Central memory CD8-positive, alpha-beta T cell (primary cell): ENCODE measurements at regions not wholly inside any gene's neighbourhood (a gene's known extent, or its start where the extent isn't known, plus 50 kb on each side); places are given as distances from the start of the nearest gene placed in this dataset.

Experiments used
- ATAC-seq: fragments of 150-1000 bp; cut with Tn5 transposase; replicated peaks from 2 replicates; pipeline ENCODE4 v1.10.0; 2022; ENCODE audit warnings: mild to moderate bottlenecking, moderate FRiP score, moderate number of reproducible peaks; ENCODE audit not compliant: poor library complexity, severe bottlenecking; ENCODE audit errors: extremely low read depth
- DNase-seq, 2 donors: peaks; one replicate each; pipeline ENCODE4 v3.0.0; 2021; ENCODE audit warnings: low spot score in 2 of 2
- H3K27ac Mint-ChIP-seq: one replicate; pipeline ENCODE4 v1.8.0; 2022; ENCODE audit warnings: low read depth, mild to moderate bottlenecking, moderate library complexity, mixed read lengths
- H3K27me3 Mint-ChIP-seq: one replicate; pipeline ENCODE4 v1.8.0; 2022; ENCODE audit warnings: mixed read lengths
- H3K36me3 Mint-ChIP-seq: one replicate; pipeline ENCODE4 v1.8.0; 2022; ENCODE audit warnings: mild to moderate bottlenecking, moderate library complexity, mixed read lengths; ENCODE audit not compliant: insufficient read depth
- H3K4me1 Mint-ChIP-seq: one replicate; pipeline ENCODE4 v1.8.0; 2022; ENCODE audit warnings: mixed read lengths
- H3K4me3 Mint-ChIP-seq: one replicate; pipeline ENCODE4 v1.8.0; 2022; ENCODE audit warnings: mild to moderate bottlenecking, moderate library complexity, mixed read lengths
- H3K9me3 Mint-ChIP-seq: one replicate; pipeline ENCODE4 v1.8.0; 2022; ENCODE audit warnings: mixed read lengths

DNA sequence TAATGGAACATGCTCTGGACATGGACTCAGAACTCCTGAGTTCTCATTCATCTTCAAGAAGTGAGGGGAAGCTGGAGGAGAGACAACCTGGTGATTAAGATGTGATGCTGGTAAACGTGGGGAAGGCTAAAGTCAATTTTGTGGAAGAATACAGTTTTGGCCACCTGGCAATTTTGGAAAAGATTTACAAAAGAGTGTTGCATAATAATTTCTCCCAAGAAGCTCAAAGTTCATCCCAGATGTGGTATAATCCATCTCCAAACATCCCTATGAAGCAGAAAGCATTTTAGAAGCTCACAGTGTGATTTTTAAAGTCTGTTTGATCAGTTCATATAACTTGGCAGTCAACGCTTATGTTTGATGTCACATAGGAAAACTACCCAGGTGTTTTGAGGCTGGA, 208.7 kb downstream of the LMX1A start:
- Mint-ChIP-seq H3K4me3 (no peak overlapping the region), H3K9me3 (no peaks in the 10 kb centered on the region), H3K27ac (no peak overlapping the region), H3K4me1 (no peaks in the 10 kb centered on the region), H3K36me3 (no peaks in the 10 kb centered on the region), H3K27me3 (no peaks in the 10 kb centered on the region)
- no peak for DNase-seq
- no peak for ATAC-seq

DNA sequence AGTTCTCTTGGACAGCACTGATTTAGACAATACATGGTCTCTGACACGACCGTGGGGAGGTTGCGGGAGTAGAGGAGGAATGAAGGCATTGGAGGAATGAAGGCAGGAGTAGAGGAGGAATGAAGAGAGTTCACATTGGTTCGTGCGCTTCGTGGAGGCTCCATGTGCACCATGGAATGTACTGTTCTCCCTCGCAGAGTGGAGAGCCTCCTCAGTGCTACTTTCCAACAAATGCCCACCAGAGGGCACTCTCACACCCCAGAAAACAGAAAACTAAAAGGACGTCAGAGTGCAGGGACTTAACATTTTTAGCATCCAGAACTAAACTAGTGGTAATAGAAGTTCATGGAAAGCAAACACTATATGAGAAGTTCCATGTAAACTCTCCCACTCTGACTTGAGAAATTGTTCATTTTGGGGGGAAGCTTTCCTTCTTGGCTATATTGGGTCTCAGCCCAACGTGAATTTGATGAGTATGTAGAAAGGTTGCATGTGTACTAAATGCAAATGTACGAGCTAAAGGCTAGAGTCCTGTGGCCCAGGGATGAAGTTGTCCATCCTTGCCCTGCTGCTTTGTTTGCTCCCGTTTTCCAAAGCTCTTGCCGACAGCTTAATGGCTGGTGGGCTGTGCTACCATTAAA, 211.6 kb downstream of the LMX1A start:
- Mint-ChIP-seq H3K4me1 (no peaks in the 10 kb centered on the region), H3K4me3 (no peak overlapping the region), H3K9me3 (no peaks in the 10 kb centered on the region), H3K27me3 (no peaks in the 10 kb centered on the region), H3K27ac (no peak overlapping the region), H3K36me3 (no peaks in the 10 kb centered on the region)
- DNase-seq (no peak), ATAC-seq (no peak)

DNA sequence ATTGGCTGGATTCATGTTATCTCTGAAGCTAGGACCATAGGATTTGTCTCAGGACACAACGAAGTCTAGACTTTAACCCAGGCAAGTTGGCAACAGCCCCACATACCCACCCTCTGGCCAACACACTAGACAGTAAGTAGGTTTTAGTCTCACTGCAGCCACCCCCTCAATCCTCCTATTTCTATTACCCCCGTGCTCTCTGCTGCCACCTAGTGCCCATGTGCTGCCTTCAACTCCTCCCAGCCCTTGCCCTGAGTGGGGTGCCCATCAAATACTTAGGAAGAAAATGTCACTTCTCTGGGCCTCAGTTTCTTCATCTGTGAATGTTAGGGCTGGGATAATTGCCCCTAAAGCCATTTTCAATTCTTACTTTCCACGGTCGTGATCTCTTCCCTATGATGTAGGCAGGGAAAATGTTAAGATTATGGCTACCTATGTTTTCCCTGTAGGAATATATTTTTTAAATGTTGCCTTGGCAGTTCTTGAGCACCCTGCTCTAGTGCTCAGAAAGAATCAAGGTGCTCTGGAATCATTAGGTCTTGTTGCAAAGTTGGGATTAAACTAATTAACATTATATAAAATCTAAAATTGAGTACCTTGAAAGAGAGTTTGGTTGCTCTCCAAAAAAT, 213.0 kb downstream of the LMX1A start:
- no peak overlapping the region for H3K4me3 Mint-ChIP-seq
- ATAC-seq = no peak
- no peaks in the 10 kb centered on the region for H3K9me3 Mint-ChIP-seq
- no peaks in the 10 kb centered on the region for H3K4me1 Mint-ChIP-seq
- H3K27ac Mint-ChIP-seq = no peak overlapping the region
- H3K36me3 Mint-ChIP-seq = no peaks in the 10 kb centered on the region
- no peaks in the 10 kb centered on the region for H3K27me3 Mint-ChIP-seq
- no peak for DNase-seq

DNA sequence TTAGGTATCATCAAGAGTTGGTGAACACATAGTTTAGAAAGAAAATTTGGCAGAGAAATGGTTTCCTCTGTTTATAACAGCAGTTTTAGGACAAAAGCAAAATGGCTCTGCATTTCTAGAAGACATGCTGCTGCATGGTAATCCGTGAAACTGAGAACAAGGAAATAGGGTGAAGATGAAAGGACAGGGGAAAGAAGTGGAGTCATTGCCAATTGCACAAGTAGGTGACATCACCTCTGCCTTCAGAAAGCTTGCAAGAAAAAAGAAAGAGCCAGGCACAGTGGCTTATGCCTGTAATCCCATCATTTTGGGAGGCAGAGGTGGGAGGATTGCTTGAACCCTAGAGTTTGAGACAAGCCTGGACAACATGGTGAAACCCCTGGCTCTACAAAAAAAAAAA, 217.6 kb downstream of the LMX1A start:
- no peak for ATAC-seq
- Mint-ChIP-seq H3K27me3 (peaks cover 25% of the 10 kb centered on the region), H3K27ac (no peak overlapping the region), H3K9me3 (no peaks in the 10 kb centered on the region), H3K4me1 (no peaks in the 10 kb centered on the region), H3K36me3 (no peaks in the 10 kb centered on the region), H3K4me3 (no peak overlapping the region)
- DNase-seq = no peak

DNA sequence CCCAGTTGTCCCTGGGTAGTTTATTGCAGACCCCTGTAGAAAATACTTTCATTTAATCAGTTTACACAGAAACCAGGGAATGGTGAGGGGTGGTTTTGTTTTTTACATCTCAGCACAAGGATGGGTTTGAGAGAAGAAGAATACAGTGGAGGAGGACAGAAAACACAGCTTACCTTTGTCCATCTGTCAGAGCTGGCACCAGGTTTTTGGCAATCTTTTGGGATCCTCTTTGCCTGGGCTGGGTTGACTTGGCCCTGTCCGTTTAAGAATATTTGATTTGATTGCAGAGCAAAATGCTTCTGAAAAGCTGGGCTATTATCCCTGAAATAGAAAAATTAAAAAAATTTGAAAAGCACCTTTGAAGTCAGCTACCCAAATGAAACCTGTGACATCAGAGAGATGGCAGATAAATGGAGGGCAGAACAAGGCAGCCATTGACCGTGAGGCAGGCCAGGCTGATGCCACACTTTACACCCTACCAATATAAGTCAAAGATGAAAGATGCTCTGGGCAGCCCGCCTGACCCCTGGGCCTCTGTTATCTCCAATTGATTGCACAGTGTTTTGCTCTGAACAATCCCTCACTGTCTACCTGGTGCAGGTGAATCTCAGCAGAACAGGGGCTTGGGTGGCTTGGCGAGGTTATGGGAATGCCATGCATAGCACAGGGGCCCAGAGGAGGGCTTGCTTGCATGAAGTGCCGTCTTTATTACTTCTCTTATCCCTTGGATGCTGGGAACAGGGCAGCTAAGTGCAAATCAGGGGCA, 218.8 kb downstream of the LMX1A start:
- Mint-ChIP-seq H3K4me3 (no peak overlapping the region), H3K27me3 (peaks cover 25% of the 10 kb centered on the region), H3K27ac (no peak overlapping the region), H3K4me1 (no peaks in the 10 kb centered on the region), H3K36me3 (no peaks in the 10 kb centered on the region), H3K9me3 (no peaks in the 10 kb centered on the region)
- DNase-seq (no peak), ATAC-seq (no peak)

DNA sequence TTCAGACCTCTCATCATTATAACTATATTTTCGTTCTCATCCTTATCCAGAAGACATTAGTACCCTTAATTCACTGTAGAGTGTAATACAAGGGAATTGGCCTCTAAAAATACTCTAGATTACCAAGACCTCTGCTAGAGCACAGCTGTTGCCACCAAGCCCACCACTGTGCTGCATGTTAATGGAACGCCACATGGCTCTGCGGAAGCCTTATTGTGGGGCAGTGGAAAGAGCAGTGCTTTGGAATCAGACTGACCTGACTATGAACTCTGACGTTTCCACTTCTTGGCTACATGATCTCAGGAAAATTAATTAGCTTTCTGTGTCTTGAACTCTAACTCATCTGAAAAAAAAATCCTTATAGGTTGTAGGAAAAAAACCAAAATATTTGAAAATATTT, 222.1 kb downstream of the LMX1A start:
- no peaks in the 10 kb centered on the region for H3K9me3 Mint-ChIP-seq
- H3K27me3 Mint-ChIP-seq = peaks cover 25% of the 10 kb centered on the region
- H3K36me3 Mint-ChIP-seq = no peaks in the 10 kb centered on the region
- no peak for DNase-seq
- H3K27ac Mint-ChIP-seq = no peak overlapping the region
- no peak for ATAC-seq
- H3K4me1 Mint-ChIP-seq = no peaks in the 10 kb centered on the region
- H3K4me3 Mint-ChIP-seq = no peak overlapping the region

DNA sequence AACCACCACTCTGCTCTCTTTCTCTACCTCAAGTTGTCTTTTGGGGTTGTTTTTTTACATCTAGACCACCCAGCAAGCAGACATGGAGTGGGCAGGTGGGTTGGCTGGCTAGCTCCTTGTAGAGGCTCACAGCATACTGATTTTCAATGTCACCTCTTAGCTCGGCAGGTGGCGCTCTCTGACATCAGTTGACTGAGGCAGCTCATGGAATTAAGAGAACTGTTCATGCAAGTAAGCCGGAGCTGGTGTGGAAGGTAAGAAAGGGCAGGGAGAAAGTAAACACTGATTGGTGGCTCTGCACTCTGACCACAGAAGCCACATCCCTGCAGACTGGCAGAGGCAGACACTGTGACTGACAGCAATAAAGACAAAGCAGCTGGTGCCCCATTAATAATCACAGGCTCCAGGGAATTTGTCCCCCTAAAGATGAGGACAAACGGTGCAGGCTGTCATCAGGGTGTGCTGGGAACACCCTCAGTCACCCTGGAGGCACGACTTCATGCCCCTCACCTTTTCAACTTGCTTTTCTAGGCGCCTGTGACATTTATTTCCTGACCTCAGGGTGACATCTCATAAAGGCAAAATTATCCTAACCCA, 226.8 kb downstream of the LMX1A start:
- Mint-ChIP-seq H3K27ac (no peak overlapping the region), H3K27me3 (no peaks in the 10 kb centered on the region), H3K36me3 (no peaks in the 10 kb centered on the region), H3K4me3 (no peak overlapping the region), H3K9me3 (no peaks in the 10 kb centered on the region), H3K4me1 (no peaks in the 10 kb centered on the region)
- no peak for ATAC-seq
- no peak for DNase-seq

DNA sequence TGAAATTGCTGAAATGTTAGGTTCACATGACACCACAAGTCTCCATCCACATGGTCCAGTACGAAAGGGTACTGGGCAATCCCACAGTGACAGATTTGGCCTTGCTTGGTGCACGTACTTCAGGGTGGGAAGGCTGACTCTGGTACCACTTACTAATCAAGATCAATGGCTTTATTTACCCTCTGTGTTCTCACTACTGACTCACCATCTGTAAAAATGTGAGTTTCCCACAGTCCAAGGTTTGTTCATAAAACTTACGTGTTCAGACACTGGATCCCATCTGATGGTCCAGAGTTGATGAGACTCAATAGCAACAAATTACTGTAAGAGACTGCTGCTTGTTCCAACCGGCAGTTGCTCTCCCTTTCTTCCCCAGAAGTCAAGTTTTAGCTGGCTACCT, 231.7 kb downstream of the LMX1A start:
- ATAC-seq = no peak
- Mint-ChIP-seq H3K4me1 (no peaks in the 10 kb centered on the region), H3K27ac (no peak overlapping the region), H3K9me3 (no peaks in the 10 kb centered on the region), H3K27me3 (peaks cover 8% of the 10 kb centered on the region), H3K4me3 (no peak overlapping the region), H3K36me3 (peaks cover 2% of the 10 kb centered on the region)
- DNase-seq = no peak

DNA sequence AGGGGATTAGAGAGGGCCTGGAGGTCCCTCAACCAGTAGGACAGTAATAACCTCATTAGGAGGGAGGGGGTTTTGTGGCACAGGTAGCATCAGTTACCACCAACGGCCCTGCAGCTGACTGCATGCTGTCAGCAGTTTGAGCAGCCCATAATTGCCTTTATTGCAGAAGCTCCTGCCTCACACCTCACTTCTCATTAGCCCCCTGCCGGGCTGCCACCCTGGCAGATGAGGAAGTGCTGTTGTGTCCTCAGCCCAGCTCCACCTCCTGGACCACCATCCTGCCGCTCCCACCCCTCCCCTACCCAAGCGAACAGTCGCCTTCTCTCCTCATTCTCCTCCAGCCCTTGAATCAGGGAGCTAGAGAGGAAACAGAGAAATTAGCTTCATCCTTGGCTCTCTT, 237.4 kb downstream of the LMX1A start:
- Mint-ChIP-seq H3K36me3 (peaks cover 2% of the 10 kb centered on the region), H3K4me3 (no peak overlapping the region), H3K4me1 (no peaks in the 10 kb centered on the region), H3K27ac (no peak overlapping the region), H3K27me3 (peaks cover 30% of the 10 kb centered on the region), H3K9me3 (no peaks in the 10 kb centered on the region)
- DNase-seq = no peak
- no peak for ATAC-seq

DNA sequence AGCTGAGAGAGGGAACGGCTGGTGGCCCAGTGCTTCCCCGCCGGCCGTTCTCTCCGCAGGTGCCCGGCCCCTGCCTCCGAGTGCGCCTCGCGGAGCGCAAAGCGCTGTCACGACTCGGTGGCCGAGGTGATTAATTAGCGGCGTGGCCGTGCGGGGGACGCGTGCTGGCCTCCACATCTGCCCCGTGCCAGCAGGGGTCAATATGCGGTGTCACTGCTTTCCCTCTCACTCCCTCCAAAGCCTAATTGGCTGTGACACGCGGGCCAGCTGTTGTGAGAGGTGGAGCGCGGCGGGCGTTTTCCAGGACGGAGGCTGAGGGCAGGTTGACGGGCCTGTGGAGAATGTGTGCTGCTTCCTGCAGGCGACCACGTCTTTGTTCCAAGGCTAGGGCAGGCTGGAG, 239.0 kb downstream of the LMX1A start:
- Mint-ChIP-seq H3K4me1 (no peaks in the 10 kb centered on the region), H3K4me3 (no peak overlapping the region), H3K27ac (no peak overlapping the region), H3K27me3 (peaks cover 36% of the 10 kb centered on the region), H3K9me3 (no peaks in the 10 kb centered on the region), H3K36me3 (peaks cover 2% of the 10 kb centered on the region)
- no peak for DNase-seq
- ATAC-seq = no peak

DNA sequence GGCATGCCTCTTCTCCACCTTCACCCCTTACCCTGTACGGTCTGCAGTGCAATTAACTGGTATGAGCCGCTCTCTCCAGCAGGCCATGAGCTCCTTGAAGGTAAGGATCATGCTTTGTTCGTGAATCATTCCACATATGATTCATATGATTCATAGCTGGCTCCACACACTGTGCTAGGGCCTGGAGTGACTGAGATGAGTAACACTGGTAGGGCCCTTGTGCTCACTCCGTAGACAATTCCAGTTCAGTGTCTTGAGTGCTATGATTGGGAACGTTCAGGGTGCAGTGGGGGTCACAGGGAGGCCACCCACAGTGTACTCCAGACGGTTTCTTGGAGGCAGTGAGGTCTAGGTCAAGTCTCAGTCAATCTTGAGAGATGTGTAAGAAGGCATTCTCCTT, 239.8 kb downstream of the LMX1A start:
- Mint-ChIP-seq H3K4me3 (no peak overlapping the region), H3K9me3 (no peaks in the 10 kb centered on the region), H3K4me1 (no peaks in the 10 kb centered on the region), H3K27ac (no peak overlapping the region), H3K27me3 (peaks cover 33% of the 10 kb centered on the region), H3K36me3 (no peaks in the 10 kb centered on the region)
- no peak for ATAC-seq
- DNase-seq = no peak

DNA sequence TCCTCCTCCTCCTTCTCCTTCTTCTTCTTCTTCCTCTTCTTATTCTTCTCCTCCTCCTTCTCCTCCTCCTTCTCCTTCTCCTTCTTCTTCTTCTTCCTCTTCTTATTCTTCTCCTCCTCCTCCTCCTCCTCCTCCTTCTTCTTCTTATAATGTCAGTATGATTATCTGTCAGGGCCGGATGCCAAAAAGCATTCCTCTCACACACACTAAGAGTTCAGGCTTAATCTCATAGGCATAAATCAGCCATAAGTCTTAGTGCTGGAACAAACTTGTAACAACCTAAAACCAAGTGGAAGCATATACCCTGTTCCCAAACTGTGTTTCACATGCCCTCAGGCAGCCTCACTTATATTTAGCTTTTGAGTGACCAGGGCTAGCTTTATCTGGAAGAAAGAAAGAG, 240.3 kb downstream of the LMX1A start:
- Mint-ChIP-seq H3K27ac (no peak overlapping the region), H3K27me3 (peaks cover 31% of the 10 kb centered on the region), H3K36me3 (no peaks in the 10 kb centered on the region), H3K4me1 (no peaks in the 10 kb centered on the region), H3K4me3 (no peak overlapping the region), H3K9me3 (no peaks in the 10 kb centered on the region)
- DNase-seq (no peak), ATAC-seq (no peak)

DNA sequence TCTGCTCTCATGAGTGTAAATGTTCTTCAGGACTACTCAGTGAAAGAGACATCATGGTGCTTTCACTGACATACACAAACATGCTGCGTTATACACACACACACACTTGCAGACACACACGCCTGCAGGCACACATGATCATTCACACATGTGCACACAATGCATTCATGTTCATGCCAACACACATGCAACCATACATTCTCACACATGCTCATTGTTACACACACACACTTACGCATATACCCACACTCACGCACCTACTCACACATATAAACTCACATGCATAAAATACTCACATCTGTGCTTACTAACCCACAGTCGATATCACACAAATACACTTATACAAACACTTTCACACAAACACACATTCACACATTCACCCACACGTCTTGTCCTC, 241.6 kb downstream of the LMX1A start:
- H3K4me1 Mint-ChIP-seq = no peaks in the 10 kb centered on the region
- no peak overlapping the region for H3K27ac Mint-ChIP-seq
- no peak for DNase-seq
- no peak for ATAC-seq
- H3K36me3 Mint-ChIP-seq = no peaks in the 10 kb centered on the region
- H3K4me3 Mint-ChIP-seq = no peak overlapping the region
- H3K27me3 Mint-ChIP-seq = peaks cover 31% of the 10 kb centered on the region
- H3K9me3 Mint-ChIP-seq = no peaks in the 10 kb centered on the region
